HG02973 (cell line): ENCODE measurements at regions not wholly inside any gene's neighbourhood (a gene's known extent, or its start where the extent isn't known, plus 50 kb on each side); places are given as distances from the start of the nearest gene placed in this dataset.

Experiments used
- ATAC-seq: cut with Tn5 transposase; IDR thresholded peaks from one replicate; pipeline ENCODE4 v1.9.1; 2021; ENCODE audit warnings: moderate library complexity; ENCODE audit not compliant: unreplicated experiment

DNA sequence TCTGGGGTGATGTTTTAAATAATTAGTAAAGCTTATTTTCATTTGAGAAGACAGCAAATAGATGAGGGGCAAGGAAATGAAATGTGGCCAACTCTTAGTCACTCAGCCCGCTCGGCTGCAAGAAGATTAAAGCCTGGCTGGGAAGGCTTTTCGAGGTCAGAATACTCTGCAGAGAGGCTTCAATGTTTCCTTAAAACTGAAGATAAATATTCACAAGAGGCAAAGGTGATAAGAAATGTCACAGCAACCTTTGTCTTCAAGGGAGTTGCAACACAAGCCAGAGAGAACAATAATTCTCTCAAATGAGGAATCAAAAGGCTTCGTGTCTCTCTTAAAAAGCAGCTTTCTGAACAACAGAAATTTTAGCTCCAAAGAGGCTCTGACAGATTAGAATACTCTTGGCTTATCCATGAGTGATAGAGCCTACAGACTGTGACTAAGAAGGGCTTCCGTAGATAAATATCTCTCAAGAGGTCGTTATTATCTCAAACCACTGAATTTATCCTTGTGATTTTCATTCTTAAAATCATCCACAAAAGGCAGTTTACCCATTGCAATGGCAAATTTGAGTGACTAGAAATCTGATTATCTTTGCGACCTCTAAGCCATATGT lies 92.5 kb downstream of the KLF6 start:
- no peak for ATAC-seq

DNA sequence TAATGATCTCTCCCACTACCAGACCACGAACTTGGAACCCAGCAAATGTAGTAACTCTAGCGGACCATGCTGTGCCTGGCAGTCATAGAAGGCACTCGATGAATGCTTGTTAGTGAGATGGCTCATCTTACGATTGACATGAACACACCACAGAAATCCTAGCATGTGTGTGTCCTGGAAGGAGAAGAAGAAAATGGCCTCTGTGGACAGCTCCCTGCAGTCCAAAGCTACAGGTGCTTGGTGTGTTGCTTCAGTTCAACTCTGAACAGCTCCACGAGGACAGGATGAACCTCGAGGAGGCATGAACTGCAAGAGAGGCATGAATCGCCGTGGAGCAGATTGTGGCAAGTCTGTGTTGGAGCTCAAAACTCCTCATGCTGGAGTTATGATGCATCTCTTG lies 93.5 kb downstream of the KLF6 start:
- ATAC-seq, result no peak

DNA sequence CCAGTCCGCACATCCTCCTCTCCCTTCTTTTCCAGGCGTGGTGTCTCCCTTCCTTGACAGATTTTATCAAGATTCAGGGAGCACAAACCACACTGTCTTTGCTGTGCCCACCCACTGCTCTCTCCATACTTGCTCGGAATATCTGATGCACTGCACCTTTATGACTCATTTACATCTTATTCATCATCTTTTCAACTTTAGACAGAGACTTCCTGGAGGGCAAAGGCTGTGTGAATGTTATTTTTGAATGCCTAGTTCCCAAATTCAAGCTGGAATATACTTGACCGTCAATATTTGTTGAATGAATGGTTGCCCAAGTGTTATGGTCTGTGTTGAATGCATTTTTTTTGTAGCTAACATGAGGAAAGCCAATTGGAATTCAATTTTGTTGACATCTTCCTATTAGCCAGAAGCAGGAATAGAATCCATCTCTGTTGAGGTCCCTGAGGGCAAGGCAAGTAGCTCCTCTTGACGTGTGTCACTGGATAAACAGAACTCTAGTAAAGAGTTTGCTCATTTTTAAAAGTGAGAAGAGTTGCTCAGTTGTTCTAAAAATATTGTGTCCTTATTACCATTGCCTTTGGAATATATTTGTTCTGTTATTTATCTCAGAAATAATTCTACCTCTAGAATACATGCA lies 95.0 kb downstream of the KLF6 start:
- ATAC-seq, result no peak

DNA sequence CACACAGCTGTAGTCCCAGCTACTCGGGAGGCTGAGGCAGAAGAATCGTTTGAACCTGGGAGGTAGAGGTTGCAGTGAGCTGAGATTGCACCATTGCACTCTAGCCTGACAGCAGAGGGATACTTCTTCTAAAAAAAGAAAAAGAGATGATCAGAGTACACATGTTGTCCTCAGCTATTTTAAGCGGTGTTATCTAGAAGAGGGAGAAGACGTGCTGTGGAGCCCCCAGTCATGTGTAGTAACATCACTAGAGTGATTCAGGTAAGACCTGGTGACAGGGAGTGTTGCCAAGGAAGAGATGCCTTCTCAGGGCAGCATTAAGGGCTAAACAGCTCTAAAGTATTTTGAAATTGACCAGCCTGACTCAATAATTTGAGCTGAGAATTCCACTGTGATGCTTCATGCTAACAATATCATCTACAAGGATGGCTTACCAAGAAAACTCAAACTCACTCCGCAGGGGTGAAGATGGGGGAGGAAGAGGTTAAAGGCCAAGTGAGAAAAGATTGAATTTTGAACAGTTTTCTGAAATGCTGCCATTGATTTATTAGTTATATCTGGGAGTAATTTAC lies 97.4 kb downstream of the KLF6 start:
- no peak for ATAC-seq

DNA sequence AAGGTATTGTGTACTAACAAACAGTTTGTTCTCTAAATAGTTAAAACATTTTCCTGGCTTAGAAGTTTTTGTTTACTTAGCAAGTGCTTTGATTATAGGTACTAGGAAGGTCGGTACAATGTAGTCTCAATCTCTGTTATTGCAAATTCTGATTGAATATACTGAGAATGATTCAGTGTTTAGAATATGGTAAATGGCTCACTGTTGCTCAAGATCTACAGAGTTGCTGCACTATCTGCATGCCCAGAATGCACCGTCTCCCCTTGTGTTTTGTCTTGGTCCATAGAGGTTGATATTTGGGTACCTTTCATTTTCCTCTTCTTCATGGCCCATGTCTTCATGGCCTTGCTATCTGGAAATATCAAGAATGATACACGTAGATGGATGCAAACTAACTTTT lies 99.6 kb downstream of the KLF6 start:
- ATAC-seq, result no peak

DNA sequence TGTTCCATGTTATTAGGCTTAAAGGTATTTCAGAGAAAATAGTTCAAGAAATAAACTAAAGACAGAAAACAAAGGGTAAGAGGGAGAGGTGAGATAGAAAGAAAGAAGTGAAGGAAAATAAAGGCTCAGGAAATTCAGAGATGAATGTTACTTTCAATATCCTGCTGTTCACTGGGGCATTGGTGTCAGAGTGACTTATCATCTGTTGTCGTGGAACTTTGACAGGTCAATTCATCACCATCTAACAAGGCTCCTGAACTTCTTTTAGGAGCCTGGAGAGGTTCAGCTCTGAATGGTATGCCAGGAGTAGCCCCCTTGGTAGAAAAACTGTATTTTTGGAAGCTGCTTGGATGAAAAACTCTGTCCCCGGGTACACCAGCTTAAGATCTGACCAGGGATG lies 100.1 kb downstream of the KLF6 start:
- no peak for ATAC-seq

DNA sequence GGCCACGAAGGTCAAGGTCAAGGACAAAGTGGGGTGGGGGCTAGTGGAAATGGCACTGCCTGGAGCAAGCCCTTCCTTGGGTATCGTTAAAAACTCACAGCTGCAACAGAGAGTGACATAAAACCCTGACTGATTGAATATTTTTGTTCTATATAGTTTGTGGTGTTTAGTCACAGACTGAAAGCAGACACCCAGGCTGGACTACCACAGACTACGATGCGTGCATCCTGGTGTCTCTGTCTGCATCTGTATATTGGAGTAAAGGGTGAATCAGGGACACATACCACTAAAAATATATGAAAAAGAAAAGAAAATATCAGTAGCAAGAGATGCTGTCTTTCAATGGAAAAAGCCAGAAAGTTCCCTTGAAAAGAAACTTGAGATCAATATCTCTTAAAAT lies 101.4 kb downstream of the KLF6 start:
- ATAC-seq, result no peak

DNA sequence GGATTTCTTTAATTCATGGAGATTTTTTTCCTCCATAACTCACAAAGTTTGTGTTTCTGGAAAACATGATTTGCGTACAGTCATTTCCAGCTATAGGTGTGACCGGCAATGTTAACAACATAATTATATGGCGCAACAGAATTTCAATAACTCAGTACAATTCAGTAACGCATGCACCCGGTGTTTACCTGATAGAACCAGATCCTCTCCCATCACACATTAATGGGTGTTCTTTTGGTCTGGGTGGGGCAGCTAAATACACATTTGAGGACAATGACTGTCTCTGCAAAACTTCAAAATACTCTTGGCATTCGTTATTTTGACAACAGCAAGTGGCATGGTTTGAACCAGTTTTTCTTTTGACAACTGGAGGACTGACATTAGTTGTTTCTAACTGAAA lies 102.3 kb downstream of the KLF6 start:
- ATAC-seq, result no peak

DNA sequence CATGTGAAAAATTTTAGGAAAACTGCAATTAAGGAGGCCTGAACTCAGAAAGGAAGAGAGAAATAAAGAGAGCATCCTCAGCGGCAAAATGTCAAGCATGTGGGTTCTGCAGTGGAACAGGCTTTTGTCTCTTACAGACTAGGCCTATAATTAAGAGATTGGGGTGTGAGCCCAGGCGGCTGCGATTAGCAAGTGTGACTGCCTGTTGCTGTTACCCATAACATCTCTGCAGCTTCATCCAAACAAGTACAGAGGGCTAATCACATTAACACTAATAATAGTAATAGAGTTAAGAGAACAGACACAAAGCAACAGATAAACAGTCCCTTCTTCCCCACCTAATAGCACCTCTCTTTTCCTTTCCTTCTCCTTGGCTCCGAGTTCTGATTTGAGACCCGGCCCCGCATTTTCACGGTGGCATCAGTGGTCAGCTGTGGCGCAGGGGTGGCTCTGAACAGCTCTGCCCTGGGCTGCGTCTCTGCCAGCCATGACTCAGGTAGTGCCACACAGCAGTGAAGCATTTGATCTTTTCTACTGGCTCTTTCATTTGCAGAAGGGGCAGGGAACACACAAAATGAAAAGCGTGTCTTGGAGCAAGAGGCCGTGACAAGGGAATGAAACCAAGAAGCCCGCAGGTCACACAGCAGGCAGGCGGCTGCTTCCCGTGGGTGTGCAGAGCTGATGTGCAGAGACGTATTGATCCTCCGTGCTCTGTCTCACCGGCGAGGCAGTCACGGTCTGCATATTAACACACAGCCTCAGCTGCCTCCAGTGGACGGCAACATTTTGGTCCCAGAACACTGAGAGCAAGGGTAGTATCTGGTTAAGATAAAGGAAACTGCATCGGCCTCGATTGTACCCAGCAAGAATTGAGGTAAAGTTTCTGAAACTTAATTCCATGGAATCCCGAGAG lies 103.1 kb downstream of the KLF6 start:
- no peak for ATAC-seq

DNA sequence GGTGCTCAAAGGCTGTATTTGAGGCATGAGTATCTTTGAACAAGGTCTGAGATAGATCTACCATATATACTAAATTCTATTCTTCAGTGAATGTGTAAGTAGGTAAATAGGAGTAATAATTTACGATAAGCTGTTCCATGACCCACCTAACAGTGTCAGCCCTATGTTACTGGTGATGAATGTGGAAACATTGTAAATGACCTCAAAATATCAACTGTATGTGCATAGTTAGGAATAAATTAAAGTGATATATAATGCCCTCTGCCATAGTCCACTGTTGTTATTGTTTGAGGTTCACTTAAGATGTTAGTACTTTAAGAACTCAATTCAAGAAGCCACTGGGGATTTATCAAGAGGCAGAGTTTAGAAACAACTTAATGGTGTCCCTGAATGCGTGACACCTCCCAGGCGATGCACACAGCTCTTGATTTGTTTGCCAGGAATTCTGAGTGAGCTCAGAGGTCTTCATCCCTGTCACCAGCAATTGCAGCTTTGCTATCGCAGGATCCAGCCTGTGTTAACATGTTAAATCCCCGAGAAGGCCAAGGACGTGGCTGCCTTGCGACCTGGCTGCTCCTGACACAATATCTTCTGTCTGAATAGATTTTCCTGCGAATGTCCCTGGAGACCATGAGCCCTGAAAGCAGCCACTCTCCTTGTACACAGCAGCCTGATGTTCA lies 104.9 kb downstream of the KLF6 start:
- no peak for ATAC-seq

DNA sequence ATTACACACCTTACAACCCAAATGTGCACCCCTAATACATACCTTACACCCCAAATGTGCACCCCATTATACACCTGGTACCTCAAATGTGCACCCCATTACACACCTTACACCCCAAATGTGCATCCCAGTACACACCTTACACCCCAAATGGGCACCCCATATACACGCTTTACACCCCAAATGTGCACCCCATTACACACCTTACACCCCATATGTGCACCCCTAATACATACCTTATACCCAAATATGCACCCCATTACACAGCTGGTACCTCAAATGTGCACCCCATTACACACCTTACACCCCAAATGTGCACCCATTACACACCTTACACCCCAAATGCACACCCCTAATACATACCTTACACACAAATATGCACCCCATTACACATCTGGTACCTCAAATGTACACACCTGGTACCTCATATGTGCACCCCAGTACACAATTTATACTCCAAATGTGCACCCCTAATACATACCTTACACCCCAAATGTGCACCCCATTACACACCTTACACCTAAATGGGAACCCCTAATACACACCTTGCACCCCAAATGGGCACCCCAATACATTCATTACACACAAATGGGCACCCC lies 106.3 kb downstream of the KLF6 start:
- no peak for ATAC-seq

DNA sequence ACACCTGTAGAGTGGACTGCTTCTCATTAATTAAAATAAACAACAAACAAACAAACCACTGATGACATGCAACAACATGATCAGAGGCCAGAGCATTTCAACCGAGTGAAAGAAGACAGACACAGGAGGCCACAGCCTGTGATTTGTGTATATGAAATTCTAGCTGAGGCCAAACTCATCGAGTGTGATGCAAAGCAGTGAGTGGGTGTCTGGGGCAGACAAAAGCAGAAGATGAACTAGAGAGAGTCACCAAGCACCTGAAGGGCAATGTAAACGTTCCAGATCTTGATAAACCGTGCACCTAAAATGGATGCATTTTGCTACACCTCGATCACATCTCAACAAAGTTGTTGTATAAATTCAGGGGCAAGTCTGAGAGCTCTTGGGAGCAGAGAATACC lies 108.4 kb downstream of the KLF6 start:
- no peak for ATAC-seq

DNA sequence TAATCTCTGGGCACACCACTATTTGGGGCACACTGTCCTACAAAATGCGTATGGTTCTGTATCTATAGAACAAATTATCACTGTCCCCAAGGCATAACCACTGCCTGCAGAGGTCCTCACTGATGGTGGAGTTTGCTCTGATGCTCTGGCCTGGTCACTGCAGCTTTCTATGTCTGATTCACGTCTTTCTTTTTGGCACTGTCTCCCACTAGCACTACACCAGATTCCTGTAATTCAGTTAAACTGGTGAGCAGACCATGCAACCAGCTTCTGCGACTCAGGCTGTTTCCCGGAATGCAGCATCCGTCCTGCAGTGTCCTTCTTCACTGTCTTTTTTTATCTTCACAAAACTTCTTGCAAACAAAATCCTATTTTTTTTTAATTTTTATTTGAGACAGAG lies 112.8 kb downstream of the KLF6 start:
- ATAC-seq, result no peak

DNA sequence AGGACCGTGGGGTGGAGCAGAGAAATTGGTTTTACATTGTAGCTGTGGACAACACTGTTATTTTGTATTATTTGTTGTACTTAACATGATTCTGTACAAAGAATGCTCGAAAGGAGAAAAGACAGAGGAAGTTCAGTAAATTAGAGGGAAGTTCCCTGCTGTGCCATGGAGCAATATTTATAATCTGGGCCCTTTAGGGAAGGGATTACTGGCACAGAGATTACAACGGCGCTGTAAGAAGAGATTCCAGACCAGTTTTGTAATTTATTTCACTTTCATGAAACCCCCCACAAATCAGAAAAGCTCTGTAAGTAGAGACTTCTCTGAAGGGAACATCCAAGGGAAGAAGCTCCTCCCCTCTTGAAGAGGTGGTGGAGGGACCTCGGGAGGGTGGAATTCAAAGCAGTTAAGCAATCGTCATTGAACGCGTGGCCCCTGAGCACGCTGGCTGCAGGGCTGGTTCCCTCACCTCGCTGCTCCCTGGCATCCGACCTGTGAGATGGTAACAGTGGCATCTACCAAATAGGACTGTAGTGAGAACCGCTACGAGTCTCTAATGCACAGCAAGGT lies 113.5 kb downstream of the KLF6 start:
- no peak for ATAC-seq

DNA sequence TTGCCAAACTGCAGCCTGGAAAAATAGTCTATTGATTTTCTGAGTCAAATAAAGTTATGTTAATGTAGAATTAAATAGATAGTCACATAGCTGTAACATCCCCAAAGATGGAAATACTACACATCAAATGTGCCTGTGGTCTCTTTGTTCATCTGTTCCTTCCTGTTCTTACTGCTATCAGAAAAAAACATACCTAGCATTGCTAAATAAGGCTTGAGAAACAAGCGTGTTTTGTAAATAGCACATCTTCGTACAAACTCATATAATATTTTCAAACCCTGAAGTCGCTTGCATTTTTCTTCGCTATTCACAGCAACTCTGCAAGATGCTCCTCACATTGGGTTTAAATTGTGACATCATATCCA lies 116.1 kb downstream of the KLF6 start:
- ATAC-seq, result no peak

DNA sequence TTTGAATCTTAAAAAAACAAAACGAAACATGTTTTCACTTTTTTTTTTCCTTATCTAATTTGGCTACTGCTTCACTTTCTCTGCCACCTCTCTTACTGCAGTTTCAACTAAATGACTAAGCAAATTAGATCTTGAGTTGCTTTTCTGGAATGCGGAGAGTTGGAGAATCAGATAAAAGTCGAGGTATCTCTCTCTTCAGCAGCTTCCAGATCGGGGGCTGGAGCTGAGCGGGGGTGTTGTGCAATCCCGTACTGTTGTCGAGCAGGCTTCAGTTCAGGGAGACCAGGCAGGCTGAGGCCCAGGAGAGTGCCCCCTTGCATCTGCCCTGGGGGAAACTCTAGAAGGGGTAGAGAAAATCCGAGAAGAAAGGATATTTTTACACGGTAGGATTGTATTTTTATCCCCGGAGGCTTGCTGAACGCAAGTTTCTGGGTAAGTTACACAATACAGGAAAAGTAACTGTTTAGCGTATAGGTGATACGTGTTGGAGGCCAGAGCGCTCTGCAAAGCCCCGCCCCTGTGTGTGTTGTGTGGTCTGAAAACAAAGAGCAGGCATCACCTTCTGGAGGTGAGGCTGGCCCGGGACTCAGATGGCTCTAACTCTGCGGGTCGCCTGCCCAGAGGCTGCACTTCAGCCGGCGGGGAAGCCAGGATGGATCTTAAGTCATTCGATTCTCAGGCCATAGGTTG lies 116.6 kb downstream of the KLF6 start:
- no peak for ATAC-seq

DNA sequence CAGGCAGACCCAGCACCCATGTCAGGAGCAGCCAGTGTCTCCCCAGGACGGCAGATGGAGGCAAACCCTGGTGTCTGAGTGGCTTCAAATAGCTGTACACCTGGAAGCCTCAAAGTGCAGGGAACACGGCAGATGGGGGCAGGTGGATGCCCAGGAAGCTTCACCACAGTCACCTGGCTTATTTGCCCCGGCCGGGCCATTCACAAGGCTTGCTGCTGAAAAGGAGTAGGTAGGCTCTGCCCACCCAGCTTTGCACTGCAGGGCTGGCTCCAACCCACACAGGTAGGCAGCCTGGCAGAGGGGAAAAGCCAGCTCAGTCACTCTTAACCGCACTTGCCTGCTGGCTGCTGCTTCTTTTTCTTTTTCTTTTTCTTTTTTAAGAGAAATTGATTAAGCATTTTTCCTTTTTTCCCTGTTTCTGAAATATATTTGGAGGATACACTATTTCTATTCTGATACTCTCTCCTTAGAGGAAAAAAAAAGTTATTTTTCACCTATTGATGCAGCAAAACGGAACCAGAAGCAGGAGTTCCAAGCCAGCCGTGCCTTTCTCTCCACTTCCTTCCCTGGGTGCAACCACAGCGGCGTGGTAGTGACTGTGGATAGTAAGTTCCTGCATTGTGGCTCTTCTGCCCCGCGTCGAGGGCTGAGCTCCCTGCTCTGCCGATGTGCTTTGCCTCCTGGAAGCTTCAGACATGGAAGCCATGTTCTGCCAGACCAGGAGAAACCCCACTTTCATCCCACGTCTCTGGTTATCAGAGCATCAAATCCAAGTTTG lies 118.3 kb downstream of the KLF6 start:
- ATAC-seq, result no peak

DNA sequence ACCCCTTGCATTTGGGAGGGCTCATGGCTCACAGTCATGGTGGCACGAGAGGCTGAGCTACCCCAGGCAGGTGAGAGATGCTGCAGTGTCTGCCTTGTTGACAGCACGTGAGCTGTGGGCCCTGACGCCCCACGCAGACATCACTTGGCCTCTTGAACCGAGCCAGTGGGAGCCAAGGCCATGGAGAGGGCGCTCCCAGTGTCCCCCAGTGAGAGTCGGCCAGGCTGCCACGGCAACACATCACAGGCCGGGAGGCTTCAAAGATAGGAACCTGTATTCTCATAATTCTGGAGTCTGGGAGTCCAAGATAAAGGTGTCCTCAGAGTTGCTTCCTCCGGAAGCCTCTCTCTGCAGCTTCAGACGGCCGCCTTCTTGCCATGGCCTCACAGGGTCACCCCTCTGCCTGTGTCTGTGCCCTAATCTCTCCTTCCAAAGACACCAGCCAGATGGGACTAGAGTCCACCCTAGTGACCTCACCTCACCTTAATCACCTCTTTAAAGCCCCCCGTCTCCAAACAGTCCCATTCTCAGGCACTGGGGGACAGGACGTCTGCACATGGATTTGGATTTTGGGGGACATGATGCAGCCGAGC lies 119.6 kb downstream of the KLF6 start:
- no peak for ATAC-seq

DNA sequence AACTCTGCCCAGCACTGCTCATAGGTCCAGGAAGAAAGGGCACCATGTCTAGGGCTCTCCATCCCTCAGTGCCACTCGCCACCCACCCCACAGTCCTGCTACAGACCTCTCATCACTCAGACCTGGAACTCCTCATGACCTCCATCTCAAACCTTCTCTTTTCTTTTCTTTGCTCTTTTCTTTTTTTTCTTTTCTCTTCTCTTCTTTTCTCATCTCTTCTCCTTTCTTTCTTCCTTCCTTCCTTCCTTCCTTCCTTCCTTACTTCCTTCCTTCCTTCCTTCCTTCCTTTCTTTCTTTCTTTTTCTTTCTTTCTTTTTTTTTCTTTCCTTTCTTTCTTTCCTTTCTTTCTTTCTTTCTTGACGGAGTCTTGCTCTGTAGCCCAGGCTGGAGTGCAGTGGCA lies 122.2 kb downstream of the KLF6 start:
- no peak for ATAC-seq
